Prostate gland (tissue), 2 donors: ENCODE measurements at regions not wholly inside any gene's neighbourhood (a gene's known extent, or its start where the extent isn't known, plus 50 kb on each side); places are given as distances from the start of the nearest gene placed in this dataset.

ENCODE experiments used
- DNase-seq: peaks from one replicate; pipeline ENCODE4 v3.0.0-alpha.2; 2019; ENCODE audit warnings: low spot score
- H3K27ac ChIP-seq, 2 donors: fragments of 200-600 bp; sonication (generic); 2 replicates each; pipeline ENCODE4 v1.5.1; 2017 to 2019
- H3K27me3 ChIP-seq: fragments of 200-600 bp; sonication (generic); replicated peaks from 2 replicates; pipeline ENCODE4 v1.5.1; 2019; ENCODE audit not compliant: insufficient read depth
- H3K36me3 ChIP-seq, 2 donors: fragments of 200-600 bp; sonication (generic); 1 replicate in 1 of 2; 2 replicates in 1 of 2; pipeline versions ENCODE4 v1.5.1 to v1.8.1; 2017 to 2019
- H3K4me1 ChIP-seq: fragments of 200-600 bp; sonication (generic); replicated peaks from 2 replicates; pipeline ENCODE4 v1.5.1; 2019
- H3K4me3 ChIP-seq, 2 donors: fragments of 200-600 bp; sonication (generic); 2 replicates each; pipeline ENCODE4 v1.5.1; 2017 to 2019
- H3K9me3 ChIP-seq: fragments of 200-600 bp; sonication (generic); 2 replicates; pipeline ENCODE4 v1.5.1; 2017
- POLR2A ChIP-seq: fragments of 450-650 bp; IDR thresholded peaks from one replicate; pipeline ENCODE4 v1.6.1; 2016; ENCODE audit warnings: antibody characterized with exemption, mild to moderate bottlenecking
- POLR2AphosphoS5 ChIP-seq: sonication (generic); formaldehyde crosslinking; IDR thresholded peaks from one replicate; pipeline ENCODE4 v1.6.1; 2017; ENCODE audit warnings: antibody characterized with exemption
- WGBS: methylation state at CpG from one replicate; pipeline ENCODE4 v1.1.5; 2018; 5-methylcytosine and 5-hydroxymethylcytosine counted together
- intact Hi-C: fragments of 100-400 bp; cut with DNase I; formaldehyde crosslinking; loops from one replicate; pipeline ENCODE4 v1.14.2; 2022
- TF ChIP-seq, protein P1 (sequence below), 4 experiments: fragments of 200-600 bp in 2 of 4; fragments of 450-650 bp in 2 of 4; sonication (generic) in 2 of 4; IDR thresholded peaks; 1 replicate in 3 of 4; 2 replicates in 1 of 4; pipeline ENCODE4 v1.5.1; 2016 to 2019; ENCODE audit warnings: antibody characterized with exemption in 4 of 4, mild to moderate bottlenecking in 2 of 4, moderate library complexity in 2 of 4

DNA sequence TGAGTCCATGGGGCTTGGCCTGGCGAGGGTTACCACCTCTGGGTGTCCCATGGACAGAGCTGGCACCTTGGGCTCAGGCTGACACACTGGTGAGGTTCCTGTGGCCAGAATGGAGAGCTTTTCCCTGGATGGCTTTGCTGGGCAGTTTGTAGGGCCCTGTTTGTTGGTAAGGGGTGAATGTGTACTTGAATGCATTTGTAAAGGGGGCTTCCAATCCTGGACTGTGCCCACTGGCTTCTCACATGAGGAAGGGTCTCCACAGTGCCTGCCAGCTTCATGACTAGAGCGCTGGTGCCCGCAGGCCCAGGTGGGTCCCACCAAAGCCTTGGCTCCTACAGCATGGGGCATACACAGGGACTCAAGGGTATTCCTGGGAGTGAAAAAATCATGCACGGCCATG is 103.5 kb upstream of the SIX2 start:
- no peak for DNase-seq
- WGBS = 98% methylated on average over 4 of the region's 4 CpGs
- Histone ChIP-seq H3K27me3 (no peaks in the 10 kb centered on the region), H3K4me3 (no peak overlapping the region), H3K4me1 (no peaks in the 10 kb centered on the region), H3K9me3 (no peaks in the 10 kb centered on the region), H3K36me3 (no peaks in the 10 kb centered on the region), H3K27ac (no peak overlapping the region)
- intact Hi-C loops = no loop called here
- TF ChIP-seq POLR2AphosphoS5 (no peak), POLR2A (no peak)
- TF ChIP-seq, protein P1, sequence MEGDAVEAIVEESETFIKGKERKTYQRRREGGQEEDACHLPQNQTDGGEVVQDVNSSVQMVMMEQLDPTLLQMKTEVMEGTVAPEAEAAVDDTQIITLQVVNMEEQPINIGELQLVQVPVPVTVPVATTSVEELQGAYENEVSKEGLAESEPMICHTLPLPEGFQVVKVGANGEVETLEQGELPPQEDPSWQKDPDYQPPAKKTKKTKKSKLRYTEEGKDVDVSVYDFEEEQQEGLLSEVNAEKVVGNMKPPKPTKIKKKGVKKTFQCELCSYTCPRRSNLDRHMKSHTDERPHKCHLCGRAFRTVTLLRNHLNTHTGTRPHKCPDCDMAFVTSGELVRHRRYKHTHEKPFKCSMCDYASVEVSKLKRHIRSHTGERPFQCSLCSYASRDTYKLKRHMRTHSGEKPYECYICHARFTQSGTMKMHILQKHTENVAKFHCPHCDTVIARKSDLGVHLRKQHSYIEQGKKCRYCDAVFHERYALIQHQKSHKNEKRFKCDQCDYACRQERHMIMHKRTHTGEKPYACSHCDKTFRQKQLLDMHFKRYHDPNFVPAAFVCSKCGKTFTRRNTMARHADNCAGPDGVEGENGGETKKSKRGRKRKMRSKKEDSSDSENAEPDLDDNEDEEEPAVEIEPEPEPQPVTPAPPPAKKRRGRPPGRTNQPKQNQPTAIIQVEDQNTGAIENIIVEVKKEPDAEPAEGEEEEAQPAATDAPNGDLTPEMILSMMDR (IDR thresholded peaks at IDR 0.05) = no peak

DNA sequence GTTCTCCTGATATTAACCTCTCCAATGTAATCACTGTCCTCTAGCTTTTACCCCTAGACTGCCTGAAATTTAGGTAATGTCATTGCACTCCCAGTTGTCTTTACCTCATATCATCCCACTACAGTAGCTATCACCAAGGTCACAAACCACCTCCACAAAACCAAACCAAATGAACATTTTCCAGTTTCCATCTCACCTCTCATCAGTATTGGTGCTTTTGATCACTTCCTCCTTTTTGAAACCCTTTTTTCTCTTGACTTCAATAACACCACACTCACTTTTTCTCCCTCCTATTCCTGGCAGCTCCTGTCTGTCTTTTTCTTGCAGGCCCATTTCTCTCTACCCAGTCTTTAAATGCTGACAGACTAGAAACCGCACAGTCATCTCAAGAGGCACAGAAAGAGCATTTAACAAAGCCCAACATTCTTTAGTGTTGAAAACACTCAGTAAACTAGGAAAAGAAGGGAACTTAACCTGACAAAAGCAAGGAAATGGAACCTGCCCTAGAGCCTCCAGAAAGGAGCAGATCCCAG is 95.9 kb upstream of the SIX2 start:
- 80% methylated on average over 1 of the region's 1 CpG for WGBS

DNA sequence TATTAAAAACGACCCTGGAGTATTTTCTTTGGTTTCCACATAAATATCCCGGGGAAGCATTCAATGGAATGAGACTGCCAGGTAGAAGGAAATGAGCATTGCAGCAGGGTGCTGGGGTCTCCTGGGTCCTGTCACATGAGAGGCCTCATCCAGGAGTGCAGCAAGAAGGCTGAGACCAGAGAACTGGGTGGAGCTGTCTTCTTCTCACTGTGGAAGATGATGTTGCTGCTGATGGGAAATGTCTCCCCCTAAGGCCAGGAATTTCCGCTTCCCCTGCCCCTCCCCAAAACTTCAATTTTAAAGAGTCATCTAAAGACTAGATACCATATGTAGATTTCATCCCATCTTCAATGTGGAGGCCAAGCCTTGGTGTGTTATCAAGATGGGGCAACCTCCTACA is 95.2 kb upstream of the SIX2 start:
- H3K4me3 ChIP-seq = no peak overlapping the region
- intact Hi-C loops = no loop called here
- no peak for DNase-seq
- H3K4me1 ChIP-seq = no peaks in the 10 kb centered on the region
- 73% methylated on average over 3 of the region's 3 CpGs for WGBS
- H3K27me3 ChIP-seq = no peaks in the 10 kb centered on the region
- no peaks in the 10 kb centered on the region for H3K36me3 ChIP-seq
- TF ChIP-seq, protein P1 (IDR thresholded peaks at IDR 0.05) = no peak
- TF ChIP-seq POLR2AphosphoS5 (no peak), POLR2A (no peak)
- H3K27ac ChIP-seq = no peak overlapping the region
- no peaks in the 10 kb centered on the region for H3K9me3 ChIP-seq

More for the DNA sequence above, 95.9 kb upstream of the SIX2 start:
- Histone ChIP-seq H3K4me1 (no peaks in the 10 kb centered on the region), H3K27ac (no peak overlapping the region), H3K9me3 (no peaks in the 10 kb centered on the region), H3K36me3 (no peaks in the 10 kb centered on the region), H3K27me3 (no peaks in the 10 kb centered on the region), H3K4me3 (no peak overlapping the region)
- intact Hi-C loops = no loop called here
- no peak for DNase-seq
- TF ChIP-seq POLR2A (no peak), POLR2AphosphoS5 (no peak)
- TF ChIP-seq, protein P1 (IDR thresholded peaks at IDR 0.05) = no peak

DNA sequence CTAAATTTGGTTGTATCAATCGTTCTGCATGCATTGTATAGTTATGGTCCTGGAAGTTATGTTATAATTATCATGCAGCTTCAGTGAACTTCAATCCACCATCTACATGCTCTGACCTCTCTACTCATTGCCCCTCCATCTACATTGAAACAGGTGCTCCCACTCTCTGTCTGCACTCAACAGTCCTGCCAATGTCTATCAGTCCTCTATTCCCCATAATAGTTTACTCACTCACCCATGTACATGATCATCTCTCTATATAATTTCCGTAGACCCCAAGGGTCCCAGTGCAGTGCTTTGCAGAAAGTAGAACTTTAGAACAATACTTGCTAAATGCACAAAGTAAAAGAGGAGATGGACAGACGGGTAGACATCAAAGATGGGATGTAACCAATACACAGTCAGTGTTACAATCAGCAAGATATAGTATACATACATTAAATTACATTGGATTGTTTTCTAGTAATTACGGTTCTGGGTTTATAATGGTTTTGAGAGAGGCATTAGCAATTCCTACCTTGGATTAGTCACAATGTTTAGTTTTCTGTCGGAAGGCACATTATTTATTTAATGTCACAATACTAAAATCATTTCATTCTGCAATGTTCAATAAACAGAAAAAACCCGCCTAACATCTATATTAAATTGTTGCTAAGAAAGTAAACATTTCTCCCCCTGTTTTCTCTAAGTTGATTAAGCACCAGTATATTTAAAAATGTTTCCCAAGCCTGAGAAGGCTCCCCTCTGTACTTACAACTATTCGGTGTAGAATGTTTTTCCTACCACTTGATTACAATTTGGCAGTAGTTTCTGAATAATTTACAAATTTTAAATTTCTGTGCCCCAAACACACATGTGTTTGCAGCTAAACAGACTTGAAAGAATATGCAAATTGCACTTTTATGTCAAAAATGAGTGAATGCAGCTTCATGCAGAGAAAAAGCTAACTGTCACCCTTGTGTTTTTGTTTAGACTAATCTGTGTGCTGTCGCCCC is 94.4 kb upstream of the SIX2 start:
- H3K4me3 ChIP-seq = no peak overlapping the region
- H3K27ac ChIP-seq = no peak overlapping the region
- no peaks in the 10 kb centered on the region for H3K4me1 ChIP-seq
- no peaks in the 10 kb centered on the region for H3K27me3 ChIP-seq
- TF ChIP-seq POLR2A (no peak), POLR2AphosphoS5 (no peak)
- TF ChIP-seq, protein P1 (IDR thresholded peaks at IDR 0.05) = no peak
- intact Hi-C loops = no loop called here
- DNase-seq = no peak
- no peaks in the 10 kb centered on the region for H3K9me3 ChIP-seq
- WGBS = 71% methylated on average over 8 of the region's 8 CpGs
- no peaks in the 10 kb centered on the region for H3K36me3 ChIP-seq
